ENCODE measurements at regions not wholly inside any gene's neighbourhood (a gene's known extent, or its start where the extent isn't known, plus 50 kb on each side); places are given as distances from the start of the nearest gene placed in this dataset.

GRCh38 chr10:44312401-44312800 is 72.5 kb downstream of the CXCL12 start:
- no peaks in the 10 kb centered on the region for H3K9me3 ChIP-seq (replicated peaks; ENCODE audit: low read length)
- H3K4me1 ChIP-seq (ENCODE audit: control insufficient read depth, insufficient read depth, low read length) = peaks cover 9% of the 10 kb centered on the region
- H3K4me3 ChIP-seq (ENCODE audit: low read length) = no peak overlapping the region
- no peak overlapping the region for H3K9ac ChIP-seq (ENCODE audit: low read depth, low read length)
- no peak overlapping the region for H3K4me2 ChIP-seq (ENCODE audit: low read length)
- peaks cover 7% of the 10 kb centered on the region for H3K27me3 ChIP-seq (ENCODE audit: control insufficient read depth, insufficient read depth, low read length)
- H3K36me3 ChIP-seq (ENCODE audit: insufficient read depth, low read length) = no peaks in the 10 kb centered on the region

DNA sequence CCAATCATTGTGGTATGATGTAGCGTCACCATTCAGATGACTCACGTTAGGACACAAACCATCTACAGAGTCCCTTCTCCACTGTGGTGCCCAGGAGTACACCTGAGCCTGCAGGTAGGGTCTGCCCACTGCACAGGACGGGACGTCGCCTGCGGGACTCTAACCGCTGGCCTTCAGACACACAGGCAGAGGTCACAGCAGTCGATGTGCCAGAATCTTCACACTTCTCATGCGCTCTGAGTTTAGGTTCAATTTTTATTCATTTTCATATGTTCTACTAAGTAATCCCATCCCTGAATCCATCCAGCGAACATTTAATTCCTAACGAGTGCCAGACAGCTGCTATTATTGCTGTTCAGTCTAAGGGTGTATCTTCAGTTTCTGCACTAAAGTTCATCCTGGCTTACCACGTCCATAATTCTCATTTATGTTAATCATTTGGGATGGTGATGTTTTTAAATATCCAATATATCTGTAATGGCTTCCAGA is 73.3 kb downstream of the CXCL12 start:
- Histone ChIP-seq H3K9me3 (replicated peaks; ENCODE audit: low read length) (no peaks in the 10 kb centered on the region), H3K36me3 (ENCODE audit: insufficient read depth, low read length) (no peaks in the 10 kb centered on the region), H3K9ac (ENCODE audit: low read depth, low read length) (no peak overlapping the region), H3K4me2 (ENCODE audit: low read length) (peak overlapping the region; percentile 74), H3K4me3 (ENCODE audit: low read length) (no peak overlapping the region), H3K27me3 (ENCODE audit: control insufficient read depth, insufficient read depth, low read length) (peaks cover 7% of the 10 kb centered on the region), H3K4me1 (ENCODE audit: control insufficient read depth, insufficient read depth, low read length) (peaks cover 10% of the 10 kb centered on the region)

GRCh38 chr10:44310762-44311562 is 73.9 kb downstream of the CXCL12 start:
- H3K4me3 ChIP-seq (ENCODE audit: low read length) = peak overlapping the region; percentile 64
- H3K9ac ChIP-seq (ENCODE audit: low read depth, low read length) = peak overlapping the region; percentile 49
- H3K9me3 ChIP-seq (replicated peaks; ENCODE audit: low read length) = no peaks in the 10 kb centered on the region
- H3K4me2 ChIP-seq (ENCODE audit: low read length) = peak overlapping the region; percentile 74
- peaks cover 17% of the 10 kb centered on the region for H3K4me1 ChIP-seq (ENCODE audit: control insufficient read depth, insufficient read depth, low read length)
- no peaks in the 10 kb centered on the region for H3K36me3 ChIP-seq (ENCODE audit: insufficient read depth, low read length)
- peaks cover 7% of the 10 kb centered on the region for H3K27me3 ChIP-seq (ENCODE audit: control insufficient read depth, insufficient read depth, low read length)

- Histone ChIP-seq H3K27me3 (ENCODE audit: control insufficient read depth, insufficient read depth, low read length) (peaks cover 3% of the 10 kb centered on the region), H3K4me1 (ENCODE audit: control insufficient read depth, insufficient read depth, low read length) (peaks cover 20% of the 10 kb centered on the region), H3K4me3 (ENCODE audit: low read length) (no peak overlapping the region), H3K9me3 (replicated peaks; ENCODE audit: low read length) (no peaks in the 10 kb centered on the region), H3K9ac (ENCODE audit: low read depth, low read length) (no peak overlapping the region), H3K4me2 (ENCODE audit: low read length) (peak overlapping the region; percentile 74), H3K36me3 (ENCODE audit: insufficient read depth, low read length) (no peaks in the 10 kb centered on the region)
These were observed 74.7 kb downstream of the CXCL12 start for GRCh38 chr10:44309939-44310761.

DNA sequence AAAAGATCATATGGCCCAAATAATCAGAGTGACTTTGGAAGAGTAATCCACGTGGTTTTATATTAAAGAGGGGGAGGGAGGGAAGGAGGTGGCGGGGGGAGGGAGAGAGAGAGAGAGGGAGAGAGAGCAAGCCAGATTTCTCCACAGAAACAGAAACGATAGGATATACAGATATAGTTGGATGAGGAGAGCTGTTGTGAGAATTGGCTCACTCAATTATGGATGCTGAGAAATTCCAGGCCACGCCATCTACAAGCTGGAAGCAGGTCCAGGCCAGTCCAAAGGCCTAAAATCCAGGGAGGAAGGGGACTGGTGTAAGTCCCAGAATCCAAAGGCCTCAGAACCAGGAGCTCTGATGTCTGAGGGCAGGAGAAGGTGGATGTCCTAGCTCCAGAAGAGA is 75.5 kb downstream of the CXCL12 start:
- H3K9me3 ChIP-seq (replicated peaks; ENCODE audit: low read length) = no peaks in the 10 kb centered on the region
- peaks cover 3% of the 10 kb centered on the region for H3K27me3 ChIP-seq (ENCODE audit: control insufficient read depth, insufficient read depth, low read length)
- H3K4me2 ChIP-seq (ENCODE audit: low read length) = no peak overlapping the region
- H3K4me3 ChIP-seq (ENCODE audit: low read length) = no peak overlapping the region
- peaks cover 20% of the 10 kb centered on the region for H3K4me1 ChIP-seq (ENCODE audit: control insufficient read depth, insufficient read depth, low read length)
- H3K9ac ChIP-seq (ENCODE audit: low read depth, low read length) = no peak overlapping the region
- H3K36me3 ChIP-seq (ENCODE audit: insufficient read depth, low read length) = no peaks in the 10 kb centered on the region

- Histone ChIP-seq H3K9ac (ENCODE audit: low read depth, low read length) (no peak overlapping the region), H3K9me3 (replicated peaks; ENCODE audit: low read length) (no peaks in the 10 kb centered on the region), H3K4me2 (ENCODE audit: low read length) (no peak overlapping the region)
These were observed 76.0 kb downstream of the CXCL12 start for GRCh38 chr10:44308935-44309334.

DNA sequence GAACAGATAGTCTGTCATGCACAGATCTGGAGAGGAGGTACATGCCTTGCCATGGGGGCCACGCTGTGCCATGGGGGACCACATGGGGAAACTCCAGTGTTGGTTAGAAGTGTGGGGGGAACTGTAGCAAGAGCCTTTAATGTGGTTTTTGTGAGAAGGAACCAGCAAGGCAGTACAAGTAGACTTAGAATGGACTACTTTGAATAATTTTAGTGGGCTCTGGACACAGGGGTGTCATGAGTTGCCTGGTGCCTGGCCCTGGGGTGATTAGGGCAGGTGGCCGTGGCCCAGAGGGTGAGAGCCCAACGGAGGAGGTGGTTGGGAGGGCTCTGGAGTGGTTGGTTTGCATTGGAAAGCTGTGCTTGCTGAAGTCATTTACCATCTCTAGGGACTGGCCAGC is 77.2 kb downstream of the CXCL12 start:
- H3K4me3 ChIP-seq (ENCODE audit: low read length) = no peak overlapping the region
- H3K9me3 ChIP-seq (replicated peaks; ENCODE audit: low read length) = no peaks in the 10 kb centered on the region
- H3K4me1 ChIP-seq (ENCODE audit: control insufficient read depth, insufficient read depth, low read length) = peaks cover 20% of the 10 kb centered on the region
- no peak overlapping the region for H3K4me2 ChIP-seq (ENCODE audit: low read length)
- H3K27me3 ChIP-seq (ENCODE audit: control insufficient read depth, insufficient read depth, low read length) = no peaks in the 10 kb centered on the region
- H3K36me3 ChIP-seq (ENCODE audit: insufficient read depth, low read length) = no peaks in the 10 kb centered on the region
- H3K9ac ChIP-seq (ENCODE audit: low read depth, low read length) = no peak overlapping the region

More at GRCh38 chr10:44308935-44309334, 76.0 kb downstream of the CXCL12 start:
- peaks cover 20% of the 10 kb centered on the region for H3K4me1 ChIP-seq (ENCODE audit: control insufficient read depth, insufficient read depth, low read length)
- peaks cover 2% of the 10 kb centered on the region for H3K27me3 ChIP-seq (ENCODE audit: control insufficient read depth, insufficient read depth, low read length)
- no peaks in the 10 kb centered on the region for H3K36me3 ChIP-seq (ENCODE audit: insufficient read depth, low read length)
- H3K4me3 ChIP-seq (ENCODE audit: low read length) = no peak overlapping the region

DNA sequence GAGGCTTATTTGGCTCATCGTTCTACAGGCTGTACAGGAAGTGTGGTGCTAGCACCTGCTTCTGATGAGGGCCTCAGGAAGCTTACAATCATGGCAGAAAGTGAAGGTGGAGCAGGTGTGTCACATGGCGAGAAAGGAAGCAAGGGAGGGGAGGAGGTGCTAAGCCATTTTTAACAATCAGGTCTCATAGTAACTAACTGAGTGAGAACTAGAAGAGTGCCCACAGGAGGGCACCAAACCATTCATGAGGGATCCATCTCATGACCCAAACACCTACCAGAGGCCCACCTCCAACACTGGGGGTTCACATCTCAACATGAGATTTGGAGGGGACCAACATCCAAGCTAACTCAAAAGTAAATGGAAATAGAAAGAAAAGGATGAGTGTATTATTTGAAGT is 78.1 kb downstream of the CXCL12 start:
- peaks cover 22% of the 10 kb centered on the region for H3K4me1 ChIP-seq (ENCODE audit: control insufficient read depth, insufficient read depth, low read length)
- H3K9ac ChIP-seq (ENCODE audit: low read depth, low read length) = no peak overlapping the region
- no peaks in the 10 kb centered on the region for H3K9me3 ChIP-seq (replicated peaks; ENCODE audit: low read length)
- H3K36me3 ChIP-seq (ENCODE audit: insufficient read depth, low read length) = no peaks in the 10 kb centered on the region
- no peaks in the 10 kb centered on the region for H3K27me3 ChIP-seq (ENCODE audit: control insufficient read depth, insufficient read depth, low read length)
- no peak overlapping the region for H3K4me3 ChIP-seq (ENCODE audit: low read length)
- no peak overlapping the region for H3K4me2 ChIP-seq (ENCODE audit: low read length)

- H3K27me3 ChIP-seq (ENCODE audit: control insufficient read depth, insufficient read depth, low read length) = no peaks in the 10 kb centered on the region
- no peaks in the 10 kb centered on the region for H3K36me3 ChIP-seq (ENCODE audit: insufficient read depth, low read length)
- no peak overlapping the region for H3K4me3 ChIP-seq (ENCODE audit: low read length)
- H3K4me2 ChIP-seq (ENCODE audit: low read length) = peak overlapping the region; percentile 11
- no peaks in the 10 kb centered on the region for H3K9me3 ChIP-seq (replicated peaks; ENCODE audit: low read length)
- H3K4me1 ChIP-seq (ENCODE audit: control insufficient read depth, insufficient read depth, low read length) = peaks cover 25% of the 10 kb centered on the region
- H3K9ac ChIP-seq (ENCODE audit: low read depth, low read length) = no peak overlapping the region
These were observed 78.7 kb downstream of the CXCL12 start for GRCh38 chr10:44306147-44306710.

DNA sequence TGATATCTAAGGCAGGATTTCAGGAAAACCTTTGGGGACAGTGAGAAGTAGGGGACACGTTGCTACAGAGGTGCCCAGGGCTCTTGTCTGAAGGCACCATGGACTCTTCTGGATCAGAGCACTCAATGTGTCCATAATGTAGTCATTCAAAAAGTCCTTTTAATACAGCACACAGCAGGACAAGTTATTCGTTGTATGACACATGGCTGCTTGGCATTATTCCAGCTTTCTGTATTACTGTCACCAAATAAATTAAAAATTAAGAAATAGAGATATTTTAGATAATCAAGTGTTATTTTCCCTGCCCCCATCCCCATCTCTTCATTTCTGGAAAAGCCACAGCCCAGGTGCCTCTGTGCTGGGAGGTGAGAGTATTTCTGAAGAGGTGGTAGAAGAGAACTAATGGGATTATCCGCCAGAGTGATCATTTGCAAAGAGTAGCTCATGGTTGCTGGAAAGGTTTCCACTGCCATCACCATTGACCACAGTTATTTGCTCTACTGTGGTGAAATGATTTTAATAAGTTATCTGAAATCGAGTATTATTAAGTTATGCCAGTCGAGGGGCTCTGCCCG is 83.0 kb downstream of the CXCL12 start:
- Histone ChIP-seq H3K9me3 (replicated peaks; ENCODE audit: low read length) (no peaks in the 10 kb centered on the region), H3K4me3 (ENCODE audit: low read length) (no peak overlapping the region), H3K4me2 (ENCODE audit: low read length) (no peak overlapping the region), H3K9ac (ENCODE audit: low read depth, low read length) (no peak overlapping the region), H3K27me3 (ENCODE audit: control insufficient read depth, insufficient read depth, low read length) (no peaks in the 10 kb centered on the region), H3K36me3 (ENCODE audit: insufficient read depth, low read length) (no peaks in the 10 kb centered on the region), H3K4me1 (ENCODE audit: control insufficient read depth, insufficient read depth, low read length) (peaks cover 27% of the 10 kb centered on the region)

Data from skeletal muscle satellite cell (primary cell).